Panc1 (cell line): ENCODE measurements at regions not wholly inside any gene's neighbourhood (a gene's known extent, or its start where the extent isn't known, plus 50 kb on each side); places are given as distances from the start of the nearest gene placed in this dataset.

Experiments used
- ATAC-seq: fragments of 200-7000 bp; cut with Tn5 transposase; 2 replicates; pipeline ENCODE4 v1.9.1; 2020; ENCODE audit warnings: mild to moderate bottlenecking, moderate library complexity
- BruUV-seq: library from RNA; stranded (reverse); fragments of 400-500 nt; replicated peaks from 2 replicates; lab custom pipeline; 2021; lab: Mats Ljungman, UMichigan
- CTCF ChIA-PET: fragments of 300-600 bp; sonication (Branson Sonifier 250); formaldehyde crosslinking; loops from one replicate; lab custom pipeline; 2022; ENCODE audit warnings: antibody characterized with exemption; lab: Charles Lee
- POLR2A ChIA-PET: fragments of 300-600 bp; sonication (Branson Sonifier 250); formaldehyde crosslinking; loops from one replicate; lab custom pipeline; 2022; ENCODE audit warnings: antibody characterized with exemption; lab: Charles Lee
- DNase-seq: peaks from one replicate; pipeline ENCODE4 v3.0.0-alpha.2; 2010; ENCODE audit warnings: low read depth, low spot score
- H3K27ac ChIP-seq: 2 replicates; pipeline ENCODE4 v1.5.1; 2011; ENCODE audit warnings: mild to moderate bottlenecking, low read length, inconsistent platforms
- H3K27me3 ChIP-seq: fragments of 200-500 bp; sonication (Bioruptor generic); 2 replicates; pipeline ENCODE4 v1.6.0; 2014; ENCODE audit warnings: low read length, inconsistent platforms; ENCODE audit not compliant: control insufficient read depth, insufficient read depth
- H3K36me3 ChIP-seq: fragments of 200-500 bp; sonication (Bioruptor generic); 2 replicates; pipeline ENCODE4 v1.5.1; 2014; ENCODE audit warnings: inconsistent platforms, mild to moderate bottlenecking, low read length, moderate library complexity; ENCODE audit not compliant: control insufficient read depth, insufficient read depth
- H3K4me1 ChIP-seq: 2 replicates; pipeline ENCODE4 v1.5.1; 2011; ENCODE audit warnings: inconsistent platforms, mild to moderate bottlenecking, low read length, moderate library complexity; ENCODE audit not compliant: control insufficient read depth, insufficient read depth
- H3K4me3 ChIP-seq, 2 experiments: 2 replicates each; pipeline ENCODE4 v1.5.1; 2011 to 2012; ENCODE audit warnings: low read depth in 2 of 2, low read length in 2 of 2, mild to moderate bottlenecking in 2 of 2, inconsistent platforms in 1 of 2, moderate library complexity in 1 of 2
- H3K9me3 ChIP-seq: fragments of 200-500 bp; sonication (Bioruptor generic); 2 replicates; pipeline ENCODE4 v1.5.1; 2014; ENCODE audit warnings: low read depth, mild to moderate bottlenecking, inconsistent platforms, low read length, moderate library complexity; ENCODE audit not compliant: control insufficient read depth, insufficient read depth
- POLR2AphosphoS5 ChIP-seq: IDR thresholded peaks from 2 replicates; pipeline ENCODE4 v1.6.1; 2012; ENCODE audit warnings: mild to moderate bottlenecking, low read depth, low read length, moderate library complexity
- SIN3A ChIP-seq: IDR thresholded peaks from 2 replicates; pipeline ENCODE4 v1.6.1; 2012; ENCODE audit warnings: low read depth, mild to moderate bottlenecking, low read length, moderate library complexity, borderline replicate concordance; ENCODE audit not compliant: insufficient read depth
- TCF7L2 ChIP-seq: IDR thresholded peaks from 2 replicates; pipeline ENCODE4 v1.6.1; 2011; ENCODE audit warnings: mild to moderate bottlenecking, low read depth, low read length, inconsistent platforms
- in situ Hi-C: cut with HindIII; loops from 2 replicates; pipeline ENCODE4 v1.10.0; 2016; ENCODE audit warnings: low sequenced_read_pairs, low pct_unique_long_range_greater_than_20kb
- intact Hi-C: fragments of 100-400 bp; cut with micrococcal nuclease; formaldehyde crosslinking; loops from one replicate; pipeline ENCODE4 v1.10.0; 2022; ENCODE audit not compliant: unreplicated experiment
- TF ChIP-seq, protein P1 (sequence below), 2 experiments: IDR thresholded peaks; 2 replicates each; pipeline ENCODE4 v1.6.1; 2011 to 2012; ENCODE audit warnings: low read depth in 2 of 2, control low read depth in 1 of 2, low read length in 1 of 2, mild to moderate bottlenecking in 1 of 2, moderate library complexity in 1 of 2; ENCODE audit not compliant: insufficient read depth in 1 of 2
- TF ChIP-seq, protein P2 (sequence below): fragments of 450-650 bp; IDR thresholded peaks from 2 replicates; pipeline ENCODE4 v1.5.1; 2017; ENCODE audit warnings: mild to moderate bottlenecking

DNA sequence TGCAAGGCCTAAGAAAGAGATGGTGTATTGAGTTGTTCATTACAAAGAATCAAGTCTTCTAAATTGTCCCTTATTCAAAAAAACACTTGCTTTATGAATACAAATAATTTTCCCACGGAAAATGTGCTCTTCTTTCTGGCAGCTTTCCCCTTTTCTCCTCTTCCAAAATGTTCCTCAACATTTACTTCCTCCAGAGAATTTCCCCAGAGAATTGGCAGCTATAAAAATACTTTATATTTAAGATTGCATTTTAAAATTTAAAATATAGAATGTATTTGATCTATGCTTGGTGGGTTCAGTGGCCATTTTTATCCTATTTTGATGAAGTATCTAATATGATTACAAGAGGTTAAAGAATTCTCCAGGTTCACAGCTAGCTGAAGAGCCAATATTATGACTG is 521.0 kb downstream of the IQCM start:
- H3K4me1 ChIP-seq = no peaks in the 10 kb centered on the region
- ATAC-seq = no peak
- CTCF ChIA-PET = no interaction called here
- no peak for TF ChIP-seq SIN3A
- TF ChIP-seq POLR2AphosphoS5 = no peak
- no peak for TF ChIP-seq TCF7L2
- TF ChIP-seq, protein P1, sequence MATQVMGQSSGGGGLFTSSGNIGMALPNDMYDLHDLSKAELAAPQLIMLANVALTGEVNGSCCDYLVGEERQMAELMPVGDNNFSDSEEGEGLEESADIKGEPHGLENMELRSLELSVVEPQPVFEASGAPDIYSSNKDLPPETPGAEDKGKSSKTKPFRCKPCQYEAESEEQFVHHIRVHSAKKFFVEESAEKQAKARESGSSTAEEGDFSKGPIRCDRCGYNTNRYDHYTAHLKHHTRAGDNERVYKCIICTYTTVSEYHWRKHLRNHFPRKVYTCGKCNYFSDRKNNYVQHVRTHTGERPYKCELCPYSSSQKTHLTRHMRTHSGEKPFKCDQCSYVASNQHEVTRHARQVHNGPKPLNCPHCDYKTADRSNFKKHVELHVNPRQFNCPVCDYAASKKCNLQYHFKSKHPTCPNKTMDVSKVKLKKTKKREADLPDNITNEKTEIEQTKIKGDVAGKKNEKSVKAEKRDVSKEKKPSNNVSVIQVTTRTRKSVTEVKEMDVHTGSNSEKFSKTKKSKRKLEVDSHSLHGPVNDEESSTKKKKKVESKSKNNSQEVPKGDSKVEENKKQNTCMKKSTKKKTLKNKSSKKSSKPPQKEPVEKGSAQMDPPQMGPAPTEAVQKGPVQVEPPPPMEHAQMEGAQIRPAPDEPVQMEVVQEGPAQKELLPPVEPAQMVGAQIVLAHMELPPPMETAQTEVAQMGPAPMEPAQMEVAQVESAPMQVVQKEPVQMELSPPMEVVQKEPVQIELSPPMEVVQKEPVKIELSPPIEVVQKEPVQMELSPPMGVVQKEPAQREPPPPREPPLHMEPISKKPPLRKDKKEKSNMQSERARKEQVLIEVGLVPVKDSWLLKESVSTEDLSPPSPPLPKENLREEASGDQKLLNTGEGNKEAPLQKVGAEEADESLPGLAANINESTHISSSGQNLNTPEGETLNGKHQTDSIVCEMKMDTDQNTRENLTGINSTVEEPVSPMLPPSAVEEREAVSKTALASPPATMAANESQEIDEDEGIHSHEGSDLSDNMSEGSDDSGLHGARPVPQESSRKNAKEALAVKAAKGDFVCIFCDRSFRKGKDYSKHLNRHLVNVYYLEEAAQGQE (IDR thresholded peaks at IDR 0.05; ENCODE audit: insufficient read depth in 1 of 2, low read depth in 2 of 2, low read length in 1 of 2) = no peak
- TF ChIP-seq, protein P2, sequence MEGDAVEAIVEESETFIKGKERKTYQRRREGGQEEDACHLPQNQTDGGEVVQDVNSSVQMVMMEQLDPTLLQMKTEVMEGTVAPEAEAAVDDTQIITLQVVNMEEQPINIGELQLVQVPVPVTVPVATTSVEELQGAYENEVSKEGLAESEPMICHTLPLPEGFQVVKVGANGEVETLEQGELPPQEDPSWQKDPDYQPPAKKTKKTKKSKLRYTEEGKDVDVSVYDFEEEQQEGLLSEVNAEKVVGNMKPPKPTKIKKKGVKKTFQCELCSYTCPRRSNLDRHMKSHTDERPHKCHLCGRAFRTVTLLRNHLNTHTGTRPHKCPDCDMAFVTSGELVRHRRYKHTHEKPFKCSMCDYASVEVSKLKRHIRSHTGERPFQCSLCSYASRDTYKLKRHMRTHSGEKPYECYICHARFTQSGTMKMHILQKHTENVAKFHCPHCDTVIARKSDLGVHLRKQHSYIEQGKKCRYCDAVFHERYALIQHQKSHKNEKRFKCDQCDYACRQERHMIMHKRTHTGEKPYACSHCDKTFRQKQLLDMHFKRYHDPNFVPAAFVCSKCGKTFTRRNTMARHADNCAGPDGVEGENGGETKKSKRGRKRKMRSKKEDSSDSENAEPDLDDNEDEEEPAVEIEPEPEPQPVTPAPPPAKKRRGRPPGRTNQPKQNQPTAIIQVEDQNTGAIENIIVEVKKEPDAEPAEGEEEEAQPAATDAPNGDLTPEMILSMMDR = no peak
- in situ Hi-C loops = no loop called here
- no peaks in the 10 kb centered on the region for H3K36me3 ChIP-seq
- no peak for DNase-seq
- BruUV-seq = no TSS peak
- POLR2A ChIA-PET = no interaction called here
- no peak overlapping the region for H3K4me3 ChIP-seq
- H3K27ac ChIP-seq = no peak overlapping the region
- intact Hi-C loops = no loop called here
- no peaks in the 10 kb centered on the region for H3K27me3 ChIP-seq
- no peaks in the 10 kb centered on the region for H3K9me3 ChIP-seq

DNA sequence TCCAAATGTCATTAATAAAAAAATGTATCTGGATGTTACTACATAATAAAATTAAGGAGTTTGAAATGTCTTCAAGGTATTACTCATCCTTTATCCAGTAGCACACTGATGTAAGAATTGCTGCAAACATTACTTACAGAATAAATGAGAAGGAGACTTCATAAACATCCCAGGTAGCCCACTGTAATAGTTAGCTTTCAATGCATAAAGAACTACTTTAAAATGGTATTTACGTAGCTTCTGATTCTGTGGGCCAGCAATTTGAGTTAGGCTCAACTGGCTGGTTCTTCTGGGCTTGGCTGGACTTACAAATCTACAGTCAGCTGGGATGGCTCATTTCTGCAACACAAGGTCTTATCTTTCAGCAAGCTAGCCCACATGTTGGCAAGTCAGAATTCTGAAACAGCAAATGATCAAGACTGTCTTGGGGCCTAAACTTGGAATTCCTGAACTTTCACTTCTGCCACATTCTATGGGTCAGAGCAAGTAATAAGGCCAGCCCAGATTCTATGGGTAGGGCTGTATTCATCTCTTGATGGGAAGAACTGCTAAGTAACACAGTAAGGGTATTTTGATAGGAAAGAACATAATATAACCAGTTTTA is 522.5 kb downstream of the IQCM start:
- no peaks in the 10 kb centered on the region for H3K36me3 ChIP-seq
- H3K4me1 ChIP-seq = no peaks in the 10 kb centered on the region
- POLR2A ChIA-PET = no interaction called here
- no peak overlapping the region for H3K4me3 ChIP-seq
- H3K9me3 ChIP-seq = no peaks in the 10 kb centered on the region
- in situ Hi-C loops (no loop called here), intact Hi-C loops (no loop called here)
- TF ChIP-seq, protein P1 (IDR thresholded peaks at IDR 0.05; ENCODE audit: insufficient read depth in 1 of 2, low read depth in 2 of 2, low read length in 1 of 2) = no peak
- TF ChIP-seq SIN3A = no peak
- BruUV-seq = no TSS peak
- no peak for ATAC-seq
- no peak overlapping the region for H3K27ac ChIP-seq
- CTCF ChIA-PET = no interaction called here
- DNase-seq = no peak
- no peaks in the 10 kb centered on the region for H3K27me3 ChIP-seq
